HEK293 (cell line): ENCODE measurements at regions not wholly inside any gene's neighbourhood (a gene's known extent, or its start where the extent isn't known, plus 50 kb on each side); places are given as distances from the start of the nearest gene placed in this dataset.

ENCODE experiments used
- CTCF ChIA-PET: fragments of 350-600 bp; formaldehyde crosslinking; extraction: SDS; loops from one replicate; lab custom pipeline; 2021; ENCODE audit warnings: antibody characterized with exemption; lab: Yijun Ruan, JAX
- POLR2A ChIA-PET: fragments of 300-600 bp; formaldehyde crosslinking; extraction: SDS; loops from one replicate; lab custom pipeline; 2020; ENCODE audit warnings: antibody characterized with exemption, inconsistent platforms; lab: Yijun Ruan, JAX
- H3K27ac ChIP-seq: fragments of 200-500 bp; sonication (Bioruptor generic); 2 replicates; pipeline ENCODE4 v1.5.1; 2014; ENCODE audit warnings: low read depth, low read length, control low read depth, inconsistent platforms; ENCODE audit errors: extremely low read depth
- H3K36me3 ChIP-seq, 2 experiments: fragments of 200-500 bp in 1 of 2; sonication (Bioruptor generic) in 1 of 2; 1 replicate in 1 of 2; 2 replicates in 1 of 2; pipeline ENCODE4 v1.5.1; 2014 to 2017; ENCODE audit warnings: inconsistent platforms in 2 of 2, low read length in 2 of 2; ENCODE audit not compliant: control insufficient read depth in 2 of 2, insufficient read depth in 1 of 2
- H3K4me1 ChIP-seq: fragments of 200-500 bp; sonication (Bioruptor generic); 2 replicates; pipeline ENCODE4 v1.5.1; 2014; ENCODE audit warnings: mild to moderate bottlenecking, low read length, inconsistent platforms; ENCODE audit not compliant: control insufficient read depth, insufficient read depth
- H3K4me3 ChIP-seq: 2 replicates; pipeline ENCODE4 v1.5.1; 2011; ENCODE audit warnings: low read depth, mild to moderate bottlenecking, control low read depth, low read length, moderate library complexity
- H3K9me3 ChIP-seq: fragments of 200-500 bp; sonication (Bioruptor generic); 2 replicates; pipeline ENCODE4 v1.5.1; 2014; ENCODE audit warnings: low read depth, low read length, inconsistent platforms; ENCODE audit not compliant: control insufficient read depth, insufficient read depth
- INSM2 ChIP-seq: fragments of 450-650 bp; formaldehyde crosslinking; IDR thresholded peaks from 2 replicates; pipeline ENCODE4 v1.5.1; 2016; ENCODE audit warnings: missing biosample characterization, missing genetic modification characterization
- KLF9 ChIP-seq: fragments of 450-650 bp; formaldehyde crosslinking; IDR thresholded peaks from 2 replicates; pipeline ENCODE4 v1.5.1; 2016; ENCODE audit warnings: missing biosample characterization, missing genetic modification characterization, low read depth
- ZFP37 ChIP-seq: fragments of 450-650 bp; formaldehyde crosslinking; IDR thresholded peaks from 2 replicates; pipeline ENCODE4 v1.5.1; 2016; ENCODE audit warnings: missing biosample characterization, missing genetic modification characterization
- ZNF214 ChIP-seq: fragments of 450-650 bp; formaldehyde crosslinking; IDR thresholded peaks from 2 replicates; pipeline ENCODE4 v1.5.1; 2017; ENCODE audit warnings: missing biosample characterization, mild to moderate bottlenecking, missing genetic modification characterization, borderline replicate concordance
- ZNF221 ChIP-seq: fragments of 450-650 bp; formaldehyde crosslinking; IDR thresholded peaks from 2 replicates; pipeline ENCODE4 v1.5.1; 2017; ENCODE audit warnings: missing biosample characterization, missing genetic modification characterization, borderline replicate concordance
- ZNF239 ChIP-seq: fragments of 450-650 bp; formaldehyde crosslinking; IDR thresholded peaks from 2 replicates; pipeline ENCODE4 v1.5.1; 2016; ENCODE audit warnings: missing biosample characterization, missing genetic modification characterization
- ZNF426 ChIP-seq: fragments of 450-650 bp; formaldehyde crosslinking; IDR thresholded peaks from 2 replicates; pipeline ENCODE4 v1.5.1; 2017; ENCODE audit warnings: missing biosample characterization, missing genetic modification characterization, mild to moderate bottlenecking, inconsistent platforms, moderate library complexity
- ZNF501 ChIP-seq: fragments of 450-650 bp; formaldehyde crosslinking; IDR thresholded peaks from 2 replicates; pipeline ENCODE4 v1.5.1; 2016; ENCODE audit warnings: missing biosample characterization, missing genetic modification characterization
- ZNF580 ChIP-seq: fragments of 450-650 bp; formaldehyde crosslinking; IDR thresholded peaks from 2 replicates; pipeline ENCODE4 v1.5.1; 2016; ENCODE audit warnings: missing biosample characterization, missing genetic modification characterization
- ZNF610 ChIP-seq: fragments of 450-650 bp; formaldehyde crosslinking; IDR thresholded peaks from 2 replicates; pipeline ENCODE4 v1.5.1; 2016; ENCODE audit warnings: missing biosample characterization, missing genetic modification characterization, borderline replicate concordance
- ZNF626 ChIP-seq: fragments of 450-650 bp; sonication (Bioruptor Pico); formaldehyde crosslinking; IDR thresholded peaks from 2 replicates; pipeline ENCODE4 v1.5.1; 2018; ENCODE audit warnings: missing biosample characterization, missing genetic modification characterization, inconsistent platforms
- ZNF629 ChIP-seq: fragments of 450-650 bp; formaldehyde crosslinking; IDR thresholded peaks from 2 replicates; pipeline ENCODE4 v1.5.1; 2017; ENCODE audit warnings: missing biosample characterization, missing genetic modification characterization
- ZNF654 ChIP-seq: fragments of 450-650 bp; formaldehyde crosslinking; IDR thresholded peaks from 2 replicates; pipeline ENCODE4 v1.5.1; 2016; ENCODE audit warnings: low read depth, missing biosample characterization, missing genetic modification characterization
- ZNF701 ChIP-seq: fragments of 450-650 bp; formaldehyde crosslinking; IDR thresholded peaks from 2 replicates; pipeline ENCODE4 v1.5.1; 2016; ENCODE audit warnings: missing biosample characterization, missing genetic modification characterization
- ZNF791 ChIP-seq: fragments of 450-650 bp; formaldehyde crosslinking; IDR thresholded peaks from 2 replicates; pipeline ENCODE4 v1.5.1; 2016; ENCODE audit warnings: missing biosample characterization, missing genetic modification characterization
- ZSCAN16 ChIP-seq: fragments of 450-650 bp; formaldehyde crosslinking; IDR thresholded peaks from 2 replicates; pipeline ENCODE4 v1.5.1; 2016; ENCODE audit warnings: missing biosample characterization, missing genetic modification characterization
- ZSCAN23 ChIP-seq: fragments of 450-650 bp; formaldehyde crosslinking; IDR thresholded peaks from 2 replicates; pipeline ENCODE4 v1.5.1; 2016; ENCODE audit warnings: missing biosample characterization, missing genetic modification characterization
- TF ChIP-seq, protein P1 (sequence below): fragments of 450-650 bp; formaldehyde crosslinking; IDR thresholded peaks from 2 replicates; pipeline ENCODE4 v1.5.1; 2016; ENCODE audit warnings: missing biosample characterization, missing genetic modification characterization
- TF ChIP-seq, protein P2 (sequence below): fragments of 450-650 bp; formaldehyde crosslinking; IDR thresholded peaks from 2 replicates; pipeline ENCODE4 v1.5.1; 2016; ENCODE audit warnings: missing biosample characterization, missing genetic modification characterization, borderline replicate concordance
- TF ChIP-seq, protein P3 (sequence below): fragments of 450-650 bp; formaldehyde crosslinking; IDR thresholded peaks from 2 replicates; pipeline ENCODE4 v1.5.1; 2016; ENCODE audit warnings: missing biosample characterization, missing genetic modification characterization

GRCh38 chr7:47211519-47211973 lies 370.4 kb downstream of the TNS3 start:
- no peak overlapping the region for H3K27ac ChIP-seq
- H3K4me1 ChIP-seq: no peaks in the 10 kb centered on the region
- CTCF ChIA-PET: no interaction called here
- H3K4me3 ChIP-seq: no peak overlapping the region
- no peaks in the 10 kb centered on the region for H3K9me3 ChIP-seq
- POLR2A ChIA-PET: no interaction called here
- no peak for TF ChIP-seq ZNF626 (tag by site-specific recombination)
- TF ChIP-seq, protein P1, sequence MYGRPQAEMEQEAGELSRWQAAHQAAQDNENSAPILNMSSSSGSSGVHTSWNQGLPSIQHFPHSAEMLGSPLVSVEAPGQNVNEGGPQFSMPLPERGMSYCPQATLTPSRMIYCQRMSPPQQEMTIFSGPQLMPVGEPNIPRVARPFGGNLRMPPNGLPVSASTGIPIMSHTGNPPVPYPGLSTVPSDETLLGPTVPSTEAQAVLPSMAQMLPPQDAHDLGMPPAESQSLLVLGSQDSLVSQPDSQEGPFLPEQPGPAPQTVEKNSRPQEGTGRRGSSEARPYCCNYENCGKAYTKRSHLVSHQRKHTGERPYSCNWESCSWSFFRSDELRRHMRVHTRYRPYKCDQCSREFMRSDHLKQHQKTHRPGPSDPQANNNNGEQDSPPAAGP (tag by site-specific recombination): no peak
- no peak for TF ChIP-seq ZSCAN23 (tag by site-specific recombination)
- no peak for TF ChIP-seq ZNF501 (tag by site-specific recombination)
- no peak for TF ChIP-seq ZNF791 (tag by site-specific recombination)
- no peak for TF ChIP-seq ZFP37 (tag by site-specific recombination)
- no peak for TF ChIP-seq ZSCAN16 (tag by site-specific recombination)
- no peak for TF ChIP-seq ZNF239 (tag by site-specific recombination)
- TF ChIP-seq ZNF701: no peak
- TF ChIP-seq ZNF654: no peak
- TF ChIP-seq KLF9 (tag by site-specific recombination): no peak
- TF ChIP-seq, protein P2, sequence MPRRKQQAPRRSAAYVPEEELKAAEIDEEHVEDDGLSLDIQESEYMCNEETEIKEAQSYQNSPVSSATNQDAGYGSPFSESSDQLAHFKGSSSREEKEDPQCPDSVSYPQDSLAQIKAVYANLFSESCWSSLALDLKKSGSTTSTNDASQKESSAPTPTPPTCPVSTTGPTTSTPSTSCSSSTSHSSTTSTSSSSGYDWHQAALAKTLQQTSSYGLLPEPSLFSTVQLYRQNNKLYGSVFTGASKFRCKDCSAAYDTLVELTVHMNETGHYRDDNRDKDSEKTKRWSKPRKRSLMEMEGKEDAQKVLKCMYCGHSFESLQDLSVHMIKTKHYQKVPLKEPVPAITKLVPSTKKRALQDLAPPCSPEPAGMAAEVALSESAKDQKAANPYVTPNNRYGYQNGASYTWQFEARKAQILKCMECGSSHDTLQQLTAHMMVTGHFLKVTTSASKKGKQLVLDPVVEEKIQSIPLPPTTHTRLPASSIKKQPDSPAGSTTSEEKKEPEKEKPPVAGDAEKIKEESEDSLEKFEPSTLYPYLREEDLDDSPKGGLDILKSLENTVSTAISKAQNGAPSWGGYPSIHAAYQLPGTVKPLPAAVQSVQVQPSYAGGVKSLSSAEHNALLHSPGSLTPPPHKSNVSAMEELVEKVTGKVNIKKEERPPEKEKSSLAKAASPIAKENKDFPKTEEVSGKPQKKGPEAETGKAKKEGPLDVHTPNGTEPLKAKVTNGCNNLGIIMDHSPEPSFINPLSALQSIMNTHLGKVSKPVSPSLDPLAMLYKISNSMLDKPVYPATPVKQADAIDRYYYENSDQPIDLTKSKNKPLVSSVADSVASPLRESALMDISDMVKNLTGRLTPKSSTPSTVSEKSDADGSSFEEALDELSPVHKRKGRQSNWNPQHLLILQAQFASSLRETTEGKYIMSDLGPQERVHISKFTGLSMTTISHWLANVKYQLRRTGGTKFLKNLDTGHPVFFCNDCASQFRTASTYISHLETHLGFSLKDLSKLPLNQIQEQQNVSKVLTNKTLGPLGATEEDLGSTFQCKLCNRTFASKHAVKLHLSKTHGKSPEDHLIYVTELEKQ (tag by site-specific recombination): no peak
- TF ChIP-seq, protein P3, sequence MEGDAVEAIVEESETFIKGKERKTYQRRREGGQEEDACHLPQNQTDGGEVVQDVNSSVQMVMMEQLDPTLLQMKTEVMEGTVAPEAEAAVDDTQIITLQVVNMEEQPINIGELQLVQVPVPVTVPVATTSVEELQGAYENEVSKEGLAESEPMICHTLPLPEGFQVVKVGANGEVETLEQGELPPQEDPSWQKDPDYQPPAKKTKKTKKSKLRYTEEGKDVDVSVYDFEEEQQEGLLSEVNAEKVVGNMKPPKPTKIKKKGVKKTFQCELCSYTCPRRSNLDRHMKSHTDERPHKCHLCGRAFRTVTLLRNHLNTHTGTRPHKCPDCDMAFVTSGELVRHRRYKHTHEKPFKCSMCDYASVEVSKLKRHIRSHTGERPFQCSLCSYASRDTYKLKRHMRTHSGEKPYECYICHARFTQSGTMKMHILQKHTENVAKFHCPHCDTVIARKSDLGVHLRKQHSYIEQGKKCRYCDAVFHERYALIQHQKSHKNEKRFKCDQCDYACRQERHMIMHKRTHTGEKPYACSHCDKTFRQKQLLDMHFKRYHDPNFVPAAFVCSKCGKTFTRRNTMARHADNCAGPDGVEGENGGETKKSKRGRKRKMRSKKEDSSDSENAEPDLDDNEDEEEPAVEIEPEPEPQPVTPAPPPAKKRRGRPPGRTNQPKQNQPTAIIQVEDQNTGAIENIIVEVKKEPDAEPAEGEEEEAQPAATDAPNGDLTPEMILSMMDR (tag by site-specific recombination): no peak
- TF ChIP-seq ZNF221 (tag by site-specific recombination): no peak
- no peak for TF ChIP-seq ZNF426
- no peak for TF ChIP-seq ZNF629 (tag by site-specific recombination)
- TF ChIP-seq ZNF610 (tag by site-specific recombination): no peak
- no peak for TF ChIP-seq ZNF580 (tag by site-specific recombination)
- TF ChIP-seq INSM2: no peak
- TF ChIP-seq ZNF214: no peak
- H3K36me3 ChIP-seq: no peaks in the 10 kb centered on the region
